A549 (cell line): ENCODE measurements at regions not wholly inside any gene's neighbourhood (a gene's known extent, or its start where the extent isn't known, plus 50 kb on each side); places are given as distances from the start of the nearest gene placed in this dataset.

Experiments used
- CBX2 ChIP-seq: fragments of 200-600 bp; sonication (generic); IDR thresholded peaks from 2 replicates; pipeline ENCODE4 v1.6.1; 2016; ENCODE audit warnings: low read depth, mild to moderate bottlenecking, borderline replicate concordance
- HDAC2 ChIP-seq: fragments of 200-600 bp; sonication (generic); IDR thresholded peaks from 2 replicates; pipeline ENCODE4 v1.6.1; 2016
- MAFK ChIP-seq: fragments of 450-650 bp; IDR thresholded peaks from 2 replicates; pipeline ENCODE4 v1.6.1; 2014; ENCODE audit not compliant: partially characterized antibody
- MYC ChIP-seq: IDR thresholded peaks from 2 replicates; pipeline ENCODE4 v1.6.1; 2012; ENCODE audit warnings: mild to moderate bottlenecking, inconsistent platforms, low read length, improper control_type of control experiment, borderline replicate concordance
- NFE2L2 ChIP-seq: fragments of 150-350 bp; conservative IDR thresholded peaks from 2 replicates; pipeline ENCODE4 v1.6.1; 2014; ENCODE audit warnings: low read length
- NR3C1 ChIP-seq: fragments of >200 bp; sonication (Bioruptor Twin); formaldehyde crosslinking; IDR thresholded peaks from 3 replicates; pipeline ENCODE4 v1.6.1; 2017
- POLR2A ChIP-seq: IDR thresholded peaks from 2 replicates; pipeline ENCODE4 v1.6.1; 2012; ENCODE audit warnings: mild to moderate bottlenecking, low read length
- RNF2 ChIP-seq: fragments of 200-600 bp; sonication (generic); IDR thresholded peaks from 2 replicates; pipeline ENCODE4 v1.6.1; 2016; ENCODE audit warnings: low read depth, mild to moderate bottlenecking, antibody characterized with exemption, moderate library complexity, borderline replicate concordance
- SREBF2 ChIP-seq: fragments of 450-650 bp; IDR thresholded peaks from 2 replicates; pipeline ENCODE4 v1.6.1; 2014; ENCODE audit warnings: mild to moderate bottlenecking, moderate library complexity
- TF ChIP-seq, protein P1 (sequence below): fragments of >200 bp; sonication (Bioruptor Twin); formaldehyde crosslinking; IDR thresholded peaks from 3 replicates; pipeline ENCODE4 v1.5.1; 2016
- TF ChIP-seq, protein P2 (sequence below): fragments of 250-450 bp; sonication (Bioruptor Pico); IDR thresholded peaks from 2 replicates; pipeline ENCODE4 v1.5.0; 2021; ENCODE audit warnings: mild to moderate bottlenecking, moderate library complexity, borderline replicate concordance
- TF ChIP-seq, protein P3 (sequence below): IDR thresholded peaks from 2 replicates; pipeline ENCODE4 v1.6.1; 2012
- TF ChIP-seq, protein P4 (sequence below): fragments of >200 bp; sonication (Bioruptor Twin); formaldehyde crosslinking; IDR thresholded peaks from 3 replicates; pipeline ENCODE4 v1.6.1; 2016

DNA sequence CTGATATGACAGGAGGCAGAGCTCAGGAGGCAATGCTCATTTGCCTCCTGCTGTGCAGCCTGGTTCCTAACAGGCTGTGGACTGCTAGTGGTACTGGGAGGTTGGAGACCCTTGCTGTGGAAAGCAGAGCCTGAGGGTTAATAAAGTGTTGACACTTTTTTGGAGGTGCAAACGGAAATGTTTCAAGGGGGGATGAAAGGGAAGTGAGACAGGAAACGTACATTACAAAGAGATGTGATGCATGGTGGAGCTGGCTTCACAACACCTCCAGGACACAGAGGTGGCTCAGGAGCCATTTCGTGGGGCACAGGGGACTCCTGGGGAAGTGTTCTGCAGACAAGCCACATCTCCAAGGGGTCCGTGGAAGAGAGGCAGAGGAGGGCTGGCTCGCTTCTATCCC is 137.6 kb upstream of the SVIL start:
- TF ChIP-seq, protein P1, sequence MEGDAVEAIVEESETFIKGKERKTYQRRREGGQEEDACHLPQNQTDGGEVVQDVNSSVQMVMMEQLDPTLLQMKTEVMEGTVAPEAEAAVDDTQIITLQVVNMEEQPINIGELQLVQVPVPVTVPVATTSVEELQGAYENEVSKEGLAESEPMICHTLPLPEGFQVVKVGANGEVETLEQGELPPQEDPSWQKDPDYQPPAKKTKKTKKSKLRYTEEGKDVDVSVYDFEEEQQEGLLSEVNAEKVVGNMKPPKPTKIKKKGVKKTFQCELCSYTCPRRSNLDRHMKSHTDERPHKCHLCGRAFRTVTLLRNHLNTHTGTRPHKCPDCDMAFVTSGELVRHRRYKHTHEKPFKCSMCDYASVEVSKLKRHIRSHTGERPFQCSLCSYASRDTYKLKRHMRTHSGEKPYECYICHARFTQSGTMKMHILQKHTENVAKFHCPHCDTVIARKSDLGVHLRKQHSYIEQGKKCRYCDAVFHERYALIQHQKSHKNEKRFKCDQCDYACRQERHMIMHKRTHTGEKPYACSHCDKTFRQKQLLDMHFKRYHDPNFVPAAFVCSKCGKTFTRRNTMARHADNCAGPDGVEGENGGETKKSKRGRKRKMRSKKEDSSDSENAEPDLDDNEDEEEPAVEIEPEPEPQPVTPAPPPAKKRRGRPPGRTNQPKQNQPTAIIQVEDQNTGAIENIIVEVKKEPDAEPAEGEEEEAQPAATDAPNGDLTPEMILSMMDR: no peak
- TF ChIP-seq POLR2A (no peak), NR3C1 (no peak), NFE2L2 (no peak), SREBF2 (no peak), RNF2 (no peak), CBX2 (no peak), MYC (no peak), HDAC2 (no peak), MAFK (no peak)
- TF ChIP-seq, protein P2, sequence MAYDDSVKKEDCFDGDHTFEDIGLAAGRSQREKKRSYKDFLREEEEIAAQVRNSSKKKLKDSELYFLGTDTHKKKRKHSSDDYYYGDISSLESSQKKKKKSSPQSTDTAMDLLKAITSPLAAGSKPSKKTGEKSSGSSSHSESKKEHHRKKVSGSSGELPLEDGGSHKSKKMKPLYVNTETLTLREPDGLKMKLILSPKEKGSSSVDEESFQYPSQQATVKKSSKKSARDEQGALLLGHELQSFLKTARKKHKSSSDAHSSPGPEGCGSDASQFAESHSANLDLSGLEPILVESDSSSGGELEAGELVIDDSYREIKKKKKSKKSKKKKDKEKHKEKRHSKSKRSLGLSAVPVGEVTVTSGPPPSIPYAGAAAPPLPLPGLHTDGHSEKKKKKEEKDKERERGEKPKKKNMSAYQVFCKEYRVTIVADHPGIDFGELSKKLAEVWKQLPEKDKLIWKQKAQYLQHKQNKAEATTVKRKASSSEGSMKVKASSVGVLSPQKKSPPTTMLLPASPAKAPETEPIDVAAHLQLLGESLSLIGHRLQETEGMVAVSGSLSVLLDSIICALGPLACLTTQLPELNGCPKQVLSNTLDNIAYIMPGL (CRISPR knock-in tag): no peak
- TF ChIP-seq, protein P3, sequence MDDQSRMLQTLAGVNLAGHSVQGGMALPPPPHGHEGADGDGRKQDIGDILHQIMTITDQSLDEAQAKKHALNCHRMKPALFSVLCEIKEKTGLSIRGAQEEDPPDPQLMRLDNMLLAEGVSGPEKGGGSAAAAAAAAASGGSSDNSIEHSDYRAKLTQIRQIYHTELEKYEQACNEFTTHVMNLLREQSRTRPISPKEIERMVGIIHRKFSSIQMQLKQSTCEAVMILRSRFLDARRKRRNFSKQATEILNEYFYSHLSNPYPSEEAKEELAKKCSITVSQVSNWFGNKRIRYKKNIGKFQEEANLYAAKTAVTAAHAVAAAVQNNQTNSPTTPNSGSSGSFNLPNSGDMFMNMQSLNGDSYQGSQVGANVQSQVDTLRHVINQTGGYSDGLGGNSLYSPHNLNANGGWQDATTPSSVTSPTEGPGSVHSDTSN: no peak
- TF ChIP-seq, protein P4, sequence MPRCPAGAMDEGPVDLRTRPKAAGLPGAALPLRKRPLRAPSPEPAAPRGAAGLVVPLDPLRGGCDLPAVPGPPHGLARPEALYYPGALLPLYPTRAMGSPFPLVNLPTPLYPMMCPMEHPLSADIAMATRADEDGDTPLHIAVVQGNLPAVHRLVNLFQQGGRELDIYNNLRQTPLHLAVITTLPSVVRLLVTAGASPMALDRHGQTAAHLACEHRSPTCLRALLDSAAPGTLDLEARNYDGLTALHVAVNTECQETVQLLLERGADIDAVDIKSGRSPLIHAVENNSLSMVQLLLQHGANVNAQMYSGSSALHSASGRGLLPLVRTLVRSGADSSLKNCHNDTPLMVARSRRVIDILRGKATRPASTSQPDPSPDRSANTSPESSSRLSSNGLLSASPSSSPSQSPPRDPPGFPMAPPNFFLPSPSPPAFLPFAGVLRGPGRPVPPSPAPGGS: no peak
